SK-N-SH treated with all-trans-retinoic acid at 6 μM for 48 hours (cell line): ENCODE measurements at regions not wholly inside any gene's neighbourhood (a gene's known extent, or its start where the extent isn't known, plus 50 kb on each side); places are given as distances from the start of the nearest gene placed in this dataset.

Source experiments
- ARNTL ChIP-seq: fragments of 450-650 bp; formaldehyde crosslinking; IDR thresholded peaks from 2 replicates; pipeline ENCODE4 v1.5.0; 2020; ENCODE audit warnings: low read depth, mild to moderate bottlenecking, moderate library complexity, borderline replicate concordance
- CSDC2 ChIP-seq: fragments of 250-450 bp; sonication (Bioruptor Pico); IDR thresholded peaks from 2 replicates; pipeline ENCODE4 v1.5.0; 2020; ENCODE audit warnings: mild to moderate bottlenecking, moderate library complexity
- OSR1 ChIP-seq: fragments of 250-450 bp; sonication (Bioruptor Pico); IDR thresholded peaks from 2 replicates; pipeline ENCODE4 v1.8.0; 2022; ENCODE audit warnings: moderate library complexity, mild to moderate bottlenecking, inconsistent platforms
- PPARA ChIP-seq: fragments of 250-450 bp; sonication (Bioruptor Pico); IDR thresholded peaks from 2 replicates; pipeline ENCODE4 v1.5.0; 2020; ENCODE audit warnings: mild to moderate bottlenecking, borderline replicate concordance
- RARB ChIP-seq: fragments of 250-450 bp; sonication (Bioruptor Pico); IDR thresholded peaks from 2 replicates; pipeline ENCODE4 v1.8.0; 2021; ENCODE audit warnings: mild to moderate bottlenecking, moderate library complexity
- TOX ChIP-seq: fragments of 250-450 bp; sonication (Bioruptor Pico); IDR thresholded peaks from 2 replicates; pipeline ENCODE4 v1.8.0; 2021; ENCODE audit warnings: mild to moderate bottlenecking, moderate library complexity, borderline replicate concordance
- ZC3H10 ChIP-seq: fragments of 250-450 bp; sonication (Bioruptor Pico); IDR thresholded peaks from 2 replicates; pipeline ENCODE4 v1.5.1; 2021; ENCODE audit warnings: mild to moderate bottlenecking, moderate library complexity
- ZNF70 ChIP-seq: fragments of 450-650 bp; formaldehyde crosslinking; IDR thresholded peaks from 2 replicates; pipeline ENCODE4 v1.5.0; 2020; ENCODE audit warnings: mild to moderate bottlenecking, moderate library complexity
- TF ChIP-seq, protein P1 (sequence below): fragments of 250-450 bp; sonication (Bioruptor Pico); IDR thresholded peaks from 2 replicates; pipeline ENCODE4 v1.5.1; 2020; ENCODE audit warnings: low read depth, mild to moderate bottlenecking, moderate library complexity
- TF ChIP-seq, protein P2 (sequence below): fragments of 250-450 bp; sonication (Bioruptor Pico); IDR thresholded peaks from 2 replicates; pipeline ENCODE4 v1.5.0; 2020; ENCODE audit warnings: mild to moderate bottlenecking, moderate library complexity
- TF ChIP-seq, protein P3 (sequence below): fragments of 250-450 bp; sonication (Bioruptor Pico); IDR thresholded peaks from 2 replicates; pipeline ENCODE4 v1.8.0; 2021; ENCODE audit warnings: low read depth, mild to moderate bottlenecking, moderate library complexity, borderline replicate concordance

GRCh38 chr16:65532258-65532657 lies 410.4 kb upstream of the CDH11 start:
- TF ChIP-seq ARNTL (CRISPR knock-in tag): no peak
- TF ChIP-seq, protein P1, sequence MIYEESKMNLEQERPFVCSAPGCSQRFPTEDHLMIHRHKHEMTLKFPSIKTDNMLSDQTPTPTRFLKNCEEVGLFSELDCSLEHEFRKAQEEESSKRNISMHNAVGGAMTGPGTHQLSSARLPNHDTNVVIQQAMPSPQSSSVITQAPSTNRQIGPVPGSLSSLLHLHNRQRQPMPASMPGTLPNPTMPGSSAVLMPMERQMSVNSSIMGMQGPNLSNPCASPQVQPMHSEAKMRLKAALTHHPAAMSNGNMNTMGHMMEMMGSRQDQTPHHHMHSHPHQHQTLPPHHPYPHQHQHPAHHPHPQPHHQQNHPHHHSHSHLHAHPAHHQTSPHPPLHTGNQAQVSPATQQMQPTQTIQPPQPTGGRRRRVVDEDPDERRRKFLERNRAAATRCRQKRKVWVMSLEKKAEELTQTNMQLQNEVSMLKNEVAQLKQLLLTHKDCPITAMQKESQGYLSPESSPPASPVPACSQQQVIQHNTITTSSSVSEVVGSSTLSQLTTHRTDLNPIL (CRISPR knock-in tag): no peak
- TF ChIP-seq RARB (CRISPR knock-in tag): no peak
- no peak for TF ChIP-seq ZNF70 (CRISPR knock-in tag)
- TF ChIP-seq TOX (CRISPR knock-in tag): no peak
- TF ChIP-seq CSDC2 (CRISPR knock-in tag): no peak
- TF ChIP-seq, protein P2, sequence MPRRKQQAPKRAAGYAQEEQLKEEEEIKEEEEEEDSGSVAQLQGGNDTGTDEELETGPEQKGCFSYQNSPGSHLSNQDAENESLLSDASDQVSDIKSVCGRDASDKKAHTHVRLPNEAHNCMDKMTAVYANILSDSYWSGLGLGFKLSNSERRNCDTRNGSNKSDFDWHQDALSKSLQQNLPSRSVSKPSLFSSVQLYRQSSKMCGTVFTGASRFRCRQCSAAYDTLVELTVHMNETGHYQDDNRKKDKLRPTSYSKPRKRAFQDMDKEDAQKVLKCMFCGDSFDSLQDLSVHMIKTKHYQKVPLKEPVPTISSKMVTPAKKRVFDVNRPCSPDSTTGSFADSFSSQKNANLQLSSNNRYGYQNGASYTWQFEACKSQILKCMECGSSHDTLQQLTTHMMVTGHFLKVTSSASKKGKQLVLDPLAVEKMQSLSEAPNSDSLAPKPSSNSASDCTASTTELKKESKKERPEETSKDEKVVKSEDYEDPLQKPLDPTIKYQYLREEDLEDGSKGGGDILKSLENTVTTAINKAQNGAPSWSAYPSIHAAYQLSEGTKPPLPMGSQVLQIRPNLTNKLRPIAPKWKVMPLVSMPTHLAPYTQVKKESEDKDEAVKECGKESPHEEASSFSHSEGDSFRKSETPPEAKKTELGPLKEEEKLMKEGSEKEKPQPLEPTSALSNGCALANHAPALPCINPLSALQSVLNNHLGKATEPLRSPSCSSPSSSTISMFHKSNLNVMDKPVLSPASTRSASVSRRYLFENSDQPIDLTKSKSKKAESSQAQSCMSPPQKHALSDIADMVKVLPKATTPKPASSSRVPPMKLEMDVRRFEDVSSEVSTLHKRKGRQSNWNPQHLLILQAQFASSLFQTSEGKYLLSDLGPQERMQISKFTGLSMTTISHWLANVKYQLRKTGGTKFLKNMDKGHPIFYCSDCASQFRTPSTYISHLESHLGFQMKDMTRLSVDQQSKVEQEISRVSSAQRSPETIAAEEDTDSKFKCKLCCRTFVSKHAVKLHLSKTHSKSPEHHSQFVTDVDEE (CRISPR knock-in tag): no peak
- no peak for TF ChIP-seq ZC3H10 (CRISPR knock-in tag)
- no peak for TF ChIP-seq OSR1 (CRISPR knock-in tag)
- TF ChIP-seq, protein P3, sequence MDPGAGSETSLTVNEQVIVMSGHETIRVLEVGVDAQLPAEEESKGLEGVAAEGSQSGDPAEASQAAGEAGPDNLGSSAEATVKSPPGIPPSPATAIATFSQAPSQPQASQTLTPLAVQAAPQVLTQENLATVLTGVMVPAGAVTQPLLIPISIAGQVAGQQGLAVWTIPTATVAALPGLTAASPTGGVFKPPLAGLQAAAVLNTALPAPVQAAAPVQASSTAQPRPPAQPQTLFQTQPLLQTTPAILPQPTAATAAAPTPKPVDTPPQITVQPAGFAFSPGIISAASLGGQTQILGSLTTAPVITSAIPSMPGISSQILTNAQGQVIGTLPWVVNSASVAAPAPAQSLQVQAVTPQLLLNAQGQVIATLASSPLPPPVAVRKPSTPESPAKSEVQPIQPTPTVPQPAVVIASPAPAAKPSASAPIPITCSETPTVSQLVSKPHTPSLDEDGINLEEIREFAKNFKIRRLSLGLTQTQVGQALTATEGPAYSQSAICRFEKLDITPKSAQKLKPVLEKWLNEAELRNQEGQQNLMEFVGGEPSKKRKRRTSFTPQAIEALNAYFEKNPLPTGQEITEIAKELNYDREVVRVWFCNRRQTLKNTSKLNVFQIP (CRISPR knock-in tag): no peak
- TF ChIP-seq PPARA (CRISPR knock-in tag): no peak
